C1 segment of cervical spinal cord (tissue), 14 donors: ENCODE measurements at regions not wholly inside any gene's neighbourhood (a gene's known extent, or its start where the extent isn't known, plus 50 kb on each side); places are given as distances from the start of the nearest gene placed in this dataset.

Source experiments
- DNase-seq, 14 donors: peaks; one replicate each; lab custom pipeline; 2025; lab: John Stamatoyannopoulos, UW

DNA sequence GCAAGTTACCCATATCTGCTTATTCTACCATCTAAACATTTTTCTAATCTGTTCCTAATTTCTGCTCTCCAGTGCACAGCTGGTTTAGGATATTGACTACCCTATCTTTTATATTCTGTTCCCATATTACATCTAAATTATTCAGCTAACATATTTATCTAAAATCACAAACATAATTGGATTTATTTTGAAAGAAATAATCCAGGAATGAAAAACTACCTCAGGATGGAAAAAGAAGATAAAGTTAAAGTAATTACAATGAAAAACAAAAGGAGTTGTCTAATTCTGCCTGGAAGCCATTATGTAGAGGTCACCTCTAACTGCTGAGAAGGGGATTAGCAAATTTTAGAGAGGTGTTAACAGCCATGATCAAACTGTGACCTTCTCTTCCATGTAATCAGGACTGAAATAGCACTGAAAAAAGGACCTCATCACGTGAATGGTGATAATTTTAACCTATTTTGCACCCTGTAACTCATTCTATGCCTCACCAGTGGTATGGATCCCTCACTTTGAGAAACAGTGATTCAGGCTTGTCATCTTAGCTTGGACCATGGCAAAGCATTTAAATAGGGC, 653.3 kb downstream of the CDH11 start:
- DNase-seq = no peak

- no peak for DNase-seq
Measured at GRCh38 chr16:64459821-64460220, 662.0 kb downstream of the CDH11 start.

- DNase-seq = no peak
Measured at GRCh38 chr16:64459402-64459801, 662.5 kb downstream of the CDH11 start.

- DNase-seq = no peak
Measured at GRCh38 chr16:64455275-64455674, 666.6 kb downstream of the CDH11 start.

DNA sequence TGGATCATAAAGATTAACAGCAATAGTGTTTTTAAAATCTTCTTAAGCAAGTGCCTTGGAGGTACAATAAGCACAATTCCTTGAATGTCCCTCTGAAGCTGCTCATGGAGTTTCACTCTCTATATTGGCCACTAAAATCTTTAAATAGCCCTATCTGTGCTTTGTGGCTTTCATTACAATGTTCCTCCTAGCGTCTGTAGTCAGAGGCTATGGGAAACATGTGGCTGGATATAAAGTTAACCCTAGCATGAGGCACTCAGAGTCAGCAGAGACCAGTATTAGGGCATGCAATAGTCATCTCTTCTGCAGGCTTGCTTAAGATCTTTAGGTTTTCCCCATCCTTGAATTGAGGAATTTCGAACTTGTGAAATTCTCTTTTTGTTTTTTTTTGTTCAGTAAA, 668.2 kb downstream of the CDH11 start:
- no peak for DNase-seq

GRCh38 chr16:64452446-64452845, 669.4 kb downstream of the CDH11 start:
- no peak for DNase-seq

DNA sequence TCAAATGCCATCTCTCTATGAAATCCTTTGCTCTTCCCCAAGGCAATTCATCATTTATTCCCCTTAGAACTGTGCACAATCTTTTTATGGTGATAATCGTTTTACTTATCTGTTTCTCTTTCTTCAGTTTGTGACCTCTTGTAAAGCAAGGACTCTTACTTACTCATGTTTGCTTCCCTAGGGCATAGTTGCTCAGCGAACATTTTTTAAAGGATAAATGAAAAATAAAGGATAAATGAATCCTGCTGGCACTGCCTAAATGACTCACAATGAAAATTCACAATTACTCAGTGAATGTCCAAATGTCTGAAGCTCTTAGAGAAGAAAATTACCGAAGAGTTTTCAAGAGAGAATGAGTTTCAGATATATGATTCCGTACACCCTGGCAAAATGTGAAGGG, 671.7 kb downstream of the CDH11 start:
- no peak for DNase-seq

DNA sequence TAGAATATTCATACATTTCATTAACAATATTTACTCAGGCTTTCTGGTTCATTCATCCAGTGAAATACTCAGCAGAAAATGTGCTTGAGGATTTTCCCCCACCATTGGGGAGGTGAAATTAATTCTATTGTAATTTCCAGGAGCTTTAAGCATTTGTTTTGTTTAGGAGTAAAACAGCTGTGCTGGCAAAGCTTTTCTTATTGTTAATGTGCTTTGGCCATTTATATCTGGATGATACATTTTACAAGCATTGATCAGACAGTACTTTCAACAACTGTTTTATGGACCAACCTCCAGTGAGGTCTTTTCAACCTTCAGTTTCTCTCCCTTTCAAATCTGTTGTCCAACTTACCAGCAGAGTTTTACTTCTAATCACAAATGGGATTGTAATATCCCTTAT, 672.4 kb downstream of the CDH11 start:
- no peak for DNase-seq

DNA sequence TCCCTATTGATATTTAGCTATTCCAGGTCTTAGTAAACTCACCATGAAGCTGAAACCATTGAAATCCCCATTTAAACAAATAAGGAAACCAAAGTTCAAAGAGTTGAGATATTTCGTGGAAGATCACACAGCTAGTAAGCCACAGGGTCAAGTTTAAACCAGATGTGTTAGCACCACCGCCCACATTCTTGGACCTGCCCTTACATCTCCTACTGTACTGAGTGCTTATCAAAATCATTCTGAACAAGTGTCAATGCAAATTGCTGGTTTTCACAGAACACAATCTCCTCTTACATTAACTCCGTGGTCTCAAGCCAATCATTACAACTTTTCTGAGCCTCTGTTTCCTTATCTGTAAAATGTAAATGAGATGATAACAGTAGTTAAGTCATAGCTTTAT, 676.2 kb downstream of the CDH11 start:
- no peak for DNase-seq

DNA sequence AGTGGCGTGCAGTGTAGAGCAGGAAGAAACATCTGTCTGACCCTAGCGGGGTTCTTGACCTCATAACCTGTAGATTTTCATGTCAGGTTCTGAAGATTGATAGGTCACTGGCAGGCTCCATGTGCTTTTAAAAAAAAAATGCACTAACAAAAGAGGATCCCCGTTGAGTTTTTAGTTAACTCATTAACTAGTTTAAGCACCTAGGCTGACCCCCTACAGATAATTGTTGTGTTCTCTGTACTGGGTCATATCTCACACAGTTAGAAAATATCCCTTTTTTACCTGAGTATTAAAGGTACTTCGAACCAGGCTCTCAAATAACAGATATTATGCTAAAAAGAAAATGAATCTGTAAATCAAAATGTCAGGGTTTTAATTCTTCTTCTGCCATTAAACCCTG, 676.6 kb downstream of the CDH11 start:
- no peak for DNase-seq

- no peak for DNase-seq
Measured at GRCh38 chr16:64440421-64440831, 681.4 kb downstream of the CDH11 start.

GRCh38 chr16:64440005-64440404, 681.9 kb downstream of the CDH11 start:
- no peak for DNase-seq

DNA sequence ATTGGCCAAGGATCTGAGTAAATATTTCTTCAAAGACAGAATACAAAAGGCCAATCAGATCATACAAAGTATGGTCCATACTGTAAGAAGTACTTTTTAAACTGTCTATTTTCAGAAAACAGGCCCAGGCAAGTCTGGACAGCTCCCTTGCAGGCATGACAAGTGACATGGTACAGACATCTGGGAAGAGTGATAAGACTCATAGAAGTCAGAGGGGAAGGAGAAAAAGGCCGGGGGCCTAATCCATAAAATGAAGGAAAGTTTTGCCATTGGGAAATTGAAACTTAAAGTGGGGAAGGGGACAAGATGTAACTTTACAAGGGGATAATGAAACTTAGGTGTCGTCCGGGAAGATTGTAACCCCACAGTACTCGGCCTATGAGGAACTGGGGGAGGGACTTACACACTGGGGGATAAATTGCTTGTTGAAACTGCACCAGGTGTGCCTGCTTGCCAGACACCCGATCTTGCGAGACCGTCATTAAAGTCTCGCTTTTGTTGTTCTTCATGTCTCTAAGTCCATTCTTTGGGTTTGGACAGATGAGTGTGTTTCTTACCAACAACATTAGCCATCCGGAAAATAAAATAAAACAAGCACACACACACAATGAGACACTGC, 684.0 kb downstream of the CDH11 start:
- DNase-seq = no peak

GRCh38 chr16:64434526-64435069, 687.3 kb downstream of the CDH11 start:
- DNase-seq = no peak

DNA sequence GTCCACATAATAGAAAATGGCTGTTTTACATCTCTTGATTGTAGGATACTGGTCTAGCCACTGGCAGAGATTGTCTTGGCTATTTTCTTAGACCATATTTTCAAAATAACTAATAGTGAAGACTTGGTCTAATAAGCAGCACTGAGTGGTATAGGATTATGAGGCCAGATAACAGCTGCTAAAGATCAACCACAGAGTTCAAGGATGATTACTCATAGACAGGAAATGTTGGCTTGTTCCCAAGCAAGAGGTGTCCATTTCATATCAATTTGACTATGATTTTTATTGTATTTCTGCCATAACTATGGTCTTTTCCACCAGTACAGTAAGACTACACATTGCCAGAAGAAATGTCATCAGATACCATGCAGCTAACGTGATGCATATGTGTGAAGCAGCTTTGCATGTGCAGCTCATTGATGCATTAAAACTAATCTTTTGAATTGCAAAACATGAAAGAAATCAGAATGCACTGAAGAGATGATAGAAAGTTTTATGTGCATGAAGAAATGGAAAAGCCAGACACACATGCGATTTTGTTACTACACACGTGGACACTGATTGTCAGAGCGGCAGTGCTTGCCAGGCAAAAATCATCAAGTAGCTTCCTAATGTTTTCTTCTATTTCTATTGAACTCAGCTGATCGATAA, 693.3 kb downstream of the CDH11 start:
- DNase-seq = no peak

DNA sequence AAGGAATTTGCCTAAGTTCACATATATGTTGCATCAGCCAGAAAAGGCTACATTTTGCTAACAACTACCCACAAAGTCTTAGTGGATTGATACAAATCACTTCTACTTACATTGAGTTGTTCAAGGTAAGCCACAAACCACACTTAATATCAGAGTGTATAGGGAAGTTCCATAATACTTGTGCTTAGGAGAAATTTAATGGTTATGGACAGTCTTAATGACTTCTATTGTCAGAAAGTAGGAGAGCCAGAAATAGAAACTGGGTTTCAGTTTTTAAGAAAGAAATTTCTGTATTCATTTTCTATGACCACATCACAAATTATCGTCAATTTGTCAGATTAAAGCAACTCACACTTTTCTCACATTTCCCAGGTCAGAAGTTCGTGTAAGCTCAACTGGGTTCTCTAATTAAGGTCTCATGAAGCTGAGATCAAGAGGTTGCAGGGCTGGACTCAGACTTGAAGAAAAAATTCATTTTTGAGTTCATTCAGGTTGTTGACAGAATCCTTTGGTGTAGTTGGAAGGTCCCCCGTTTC, 695.7 kb downstream of the CDH11 start:
- no peak for DNase-seq

GRCh38 chr16:64425381-64425780, 696.5 kb downstream of the CDH11 start:
- no peak for DNase-seq

DNA sequence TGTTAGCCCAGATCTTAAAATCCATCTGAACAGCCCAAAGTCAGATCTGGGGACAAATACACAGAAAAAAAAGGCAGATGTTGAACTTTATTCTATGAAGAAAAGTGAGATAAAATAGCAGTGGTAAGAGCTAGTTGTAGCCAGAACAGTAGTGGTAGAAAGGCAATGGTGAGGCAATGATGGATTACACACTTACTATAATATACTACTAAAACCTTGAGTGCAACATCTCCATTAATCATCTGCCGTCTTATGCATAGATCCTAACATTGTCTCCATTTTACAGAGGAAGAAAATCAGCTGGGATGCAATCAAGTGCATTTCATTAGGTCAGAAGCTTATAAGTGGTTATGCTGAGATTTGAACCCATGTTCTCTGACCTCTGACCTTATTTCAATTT, 699.6 kb downstream of the CDH11 start:
- DNase-seq = no peak

DNA sequence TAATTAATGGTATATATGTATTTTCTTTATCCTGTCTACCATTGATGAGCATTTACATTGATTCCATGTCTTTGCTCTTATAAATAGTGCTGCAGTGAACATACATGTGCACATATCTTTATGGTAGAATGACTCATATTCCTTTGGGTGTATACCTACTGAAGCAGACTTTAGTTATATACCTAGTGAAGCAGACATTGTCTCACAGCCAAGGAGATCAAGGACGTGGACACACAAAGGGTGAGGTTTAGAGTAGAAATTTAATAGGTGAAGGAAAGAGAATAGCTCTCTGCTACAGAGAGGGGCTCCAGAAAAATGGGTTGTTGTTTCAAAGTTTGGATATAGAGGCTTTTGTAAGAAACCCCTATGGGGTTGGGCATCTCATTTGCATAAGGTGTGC, 700.3 kb downstream of the CDH11 start:
- DNase-seq = no peak

DNA sequence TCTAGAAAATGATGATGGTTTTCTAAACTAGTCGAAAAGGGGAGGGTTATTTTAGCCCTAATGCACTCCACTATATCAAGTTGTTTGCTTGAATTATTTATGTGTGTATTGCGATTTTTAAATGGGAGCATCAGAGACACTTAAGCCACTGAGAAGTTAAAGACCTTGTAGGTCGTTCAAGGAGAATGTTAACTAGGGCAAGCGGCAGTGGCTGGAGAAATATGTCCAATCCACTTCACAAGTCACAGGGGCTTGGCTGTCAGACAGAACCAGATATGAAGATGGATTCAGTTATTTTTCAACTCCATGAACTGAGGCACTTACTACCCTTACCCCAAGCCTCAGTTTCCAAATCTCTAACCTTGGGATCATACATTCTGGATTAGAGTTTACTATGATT, 702.0 kb downstream of the CDH11 start:
- no peak for DNase-seq

GRCh38 chr16:64417711-64418227, 704.1 kb downstream of the CDH11 start:
- DNase-seq = no peak

- no peak for DNase-seq
Measured at GRCh38 chr16:64416216-64417005, 705.5 kb downstream of the CDH11 start.
